OCI-LY3 (cell line): ENCODE measurements at regions not wholly inside any gene's neighbourhood (a gene's known extent, or its start where the extent isn't known, plus 50 kb on each side); places are given as distances from the start of the nearest gene placed in this dataset.

ENCODE experiments used
- H2AFZ ChIP-seq: fragments of 200-600, 300-600 bp; shearing (Covaris generic); 2 replicates; pipeline ENCODE4 v1.6.0; 2014; ENCODE audit warnings: antibody characterized with exemption, low read depth, low read length
- H3K27ac ChIP-seq: fragments of 200-600, 300-600 bp; sonication (generic); 2 replicates; pipeline ENCODE4 v1.5.1; 2014; ENCODE audit warnings: mild to moderate bottlenecking, low read length, moderate library complexity, mixed read lengths
- H3K27me3 ChIP-seq: fragments of 200-600, 300-600 bp; sonication (generic); 2 replicates; pipeline ENCODE4 v1.6.1; 2014; ENCODE audit warnings: low read depth, low read length, mixed read lengths
- H3K36me3 ChIP-seq: fragments of 200-600, 300-600 bp; sonication (generic); replicated peaks from 2 replicates; pipeline ENCODE3; 2014; ENCODE audit warnings: low read depth, low read length, mixed read lengths
- H3K4me1 ChIP-seq: fragments of 300-600, 200-600 bp; sonication (generic); 2 replicates; pipeline ENCODE4 v1.6.1; 2014; ENCODE audit warnings: low read length, mixed read lengths
- H3K4me2 ChIP-seq: fragments of 200-600, 300-600 bp; sonication (generic); 2 replicates; pipeline ENCODE4 v1.6.1; 2014; ENCODE audit warnings: low read length, mixed read lengths
- H3K4me3 ChIP-seq: fragments of 300-600, 200-600 bp; sonication (generic); 2 replicates; pipeline ENCODE4 v1.5.1; 2014; ENCODE audit warnings: antibody characterized with exemption, mild to moderate bottlenecking, low read length, moderate library complexity
- H3K79me2 ChIP-seq: fragments of 300-600, 200-600 bp; shearing (Covaris generic); 2 replicates; pipeline ENCODE4 v1.6.1; 2014; ENCODE audit warnings: mild to moderate bottlenecking, low read length, mixed read lengths
- H3K9ac ChIP-seq: fragments of 300-600, 200-600 bp; shearing (Covaris generic); 2 replicates; pipeline ENCODE4 v1.6.0; 2014; ENCODE audit warnings: mild to moderate bottlenecking, low read length, moderate library complexity
- H3K9me3 ChIP-seq: fragments of 200-600, 300-600 bp; shearing (Covaris generic); 2 replicates; pipeline ENCODE4 v1.6.1; 2014; ENCODE audit warnings: low read length, mixed read lengths; ENCODE audit not compliant: insufficient read depth
- H4K20me1 ChIP-seq: fragments of 200-600, 300-600 bp; sonication (generic); 2 replicates; pipeline ENCODE4 v1.6.1; 2016; ENCODE audit warnings: low read length, mixed read lengths; ENCODE audit not compliant: insufficient read depth
- EZH2phosphoT487 ChIP-seq: fragments of 200-600 bp; shearing (Covaris generic); IDR thresholded peaks from 2 replicates; pipeline ENCODE4 v1.6.1; 2018; ENCODE audit warnings: antibody characterized with exemption, mixed run types, low read depth
- TF ChIP-seq, protein P1 (sequence below): fragments of 200-600, 300-600 bp; sonication (generic); IDR thresholded peaks from 2 replicates; pipeline ENCODE4 v1.5.1; 2014; ENCODE audit warnings: antibody characterized with exemption, low read length, low read depth

GRCh38 chr2:222769446-222769845 is 91.4 kb upstream of the ACSL3 start:
- no peak overlapping the region for H3K4me2 ChIP-seq
- no peaks in the 10 kb centered on the region for H4K20me1 ChIP-seq
- no peaks in the 10 kb centered on the region for H3K9me3 ChIP-seq
- no peak overlapping the region for H3K9ac ChIP-seq
- H2AFZ ChIP-seq = no peak overlapping the region
- TF ChIP-seq, protein P1, sequence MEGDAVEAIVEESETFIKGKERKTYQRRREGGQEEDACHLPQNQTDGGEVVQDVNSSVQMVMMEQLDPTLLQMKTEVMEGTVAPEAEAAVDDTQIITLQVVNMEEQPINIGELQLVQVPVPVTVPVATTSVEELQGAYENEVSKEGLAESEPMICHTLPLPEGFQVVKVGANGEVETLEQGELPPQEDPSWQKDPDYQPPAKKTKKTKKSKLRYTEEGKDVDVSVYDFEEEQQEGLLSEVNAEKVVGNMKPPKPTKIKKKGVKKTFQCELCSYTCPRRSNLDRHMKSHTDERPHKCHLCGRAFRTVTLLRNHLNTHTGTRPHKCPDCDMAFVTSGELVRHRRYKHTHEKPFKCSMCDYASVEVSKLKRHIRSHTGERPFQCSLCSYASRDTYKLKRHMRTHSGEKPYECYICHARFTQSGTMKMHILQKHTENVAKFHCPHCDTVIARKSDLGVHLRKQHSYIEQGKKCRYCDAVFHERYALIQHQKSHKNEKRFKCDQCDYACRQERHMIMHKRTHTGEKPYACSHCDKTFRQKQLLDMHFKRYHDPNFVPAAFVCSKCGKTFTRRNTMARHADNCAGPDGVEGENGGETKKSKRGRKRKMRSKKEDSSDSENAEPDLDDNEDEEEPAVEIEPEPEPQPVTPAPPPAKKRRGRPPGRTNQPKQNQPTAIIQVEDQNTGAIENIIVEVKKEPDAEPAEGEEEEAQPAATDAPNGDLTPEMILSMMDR = no peak
- no peaks in the 10 kb centered on the region for H3K36me3 ChIP-seq
- no peaks in the 10 kb centered on the region for H3K79me2 ChIP-seq
- H3K4me1 ChIP-seq = no peaks in the 10 kb centered on the region
- no peak overlapping the region for H3K4me3 ChIP-seq
- no peak overlapping the region for H3K27ac ChIP-seq
- H3K27me3 ChIP-seq = no peaks in the 10 kb centered on the region

- no peak for TF ChIP-seq EZH2phosphoT487
- TF ChIP-seq, protein P1 = no peak
- H3K4me1 ChIP-seq = no peaks in the 10 kb centered on the region
- H3K9me3 ChIP-seq = no peaks in the 10 kb centered on the region
- no peaks in the 10 kb centered on the region for H3K27me3 ChIP-seq
- H3K79me2 ChIP-seq = no peaks in the 10 kb centered on the region
- H3K9ac ChIP-seq = no peak overlapping the region
- H3K4me3 ChIP-seq = no peak overlapping the region
- no peaks in the 10 kb centered on the region for H3K36me3 ChIP-seq
- no peak overlapping the region for H3K27ac ChIP-seq
- H4K20me1 ChIP-seq = no peaks in the 10 kb centered on the region
- H2AFZ ChIP-seq = no peak overlapping the region
- no peak overlapping the region for H3K4me2 ChIP-seq
These were observed 90.9 kb upstream of the ACSL3 start for GRCh38 chr2:222769941-222770340.

DNA sequence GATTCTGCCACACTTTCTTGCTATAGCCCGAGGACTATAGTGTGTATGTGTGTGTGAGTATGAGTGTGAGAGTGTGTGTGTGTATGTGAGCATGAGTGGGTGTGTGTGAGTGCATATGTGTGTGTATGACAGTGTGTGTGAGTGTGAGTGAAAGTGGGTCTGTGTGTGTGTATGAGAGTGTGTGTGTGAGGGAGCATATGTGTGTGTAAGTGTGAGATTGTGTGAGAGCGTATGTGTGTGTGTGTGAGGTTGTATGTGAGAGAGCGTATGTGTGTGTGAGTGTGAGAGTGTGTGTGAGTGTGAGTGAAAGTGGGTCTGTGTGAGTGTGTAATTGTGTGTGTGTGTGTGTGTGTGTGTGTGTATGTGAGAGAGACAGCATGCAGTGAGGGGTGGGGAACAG is 89.0 kb upstream of the ACSL3 start:
- Histone ChIP-seq H3K27ac (no peak overlapping the region), H3K27me3 (no peaks in the 10 kb centered on the region), H3K36me3 (no peaks in the 10 kb centered on the region), H3K4me3 (no peak overlapping the region), H3K4me1 (no peaks in the 10 kb centered on the region), H3K79me2 (no peaks in the 10 kb centered on the region), H3K9me3 (no peaks in the 10 kb centered on the region), H4K20me1 (no peaks in the 10 kb centered on the region), H3K9ac (no peak overlapping the region), H3K4me2 (no peak overlapping the region), H2AFZ (no peak overlapping the region)
- no peak for TF ChIP-seq EZH2phosphoT487
- TF ChIP-seq, protein P1 = no peak

DNA sequence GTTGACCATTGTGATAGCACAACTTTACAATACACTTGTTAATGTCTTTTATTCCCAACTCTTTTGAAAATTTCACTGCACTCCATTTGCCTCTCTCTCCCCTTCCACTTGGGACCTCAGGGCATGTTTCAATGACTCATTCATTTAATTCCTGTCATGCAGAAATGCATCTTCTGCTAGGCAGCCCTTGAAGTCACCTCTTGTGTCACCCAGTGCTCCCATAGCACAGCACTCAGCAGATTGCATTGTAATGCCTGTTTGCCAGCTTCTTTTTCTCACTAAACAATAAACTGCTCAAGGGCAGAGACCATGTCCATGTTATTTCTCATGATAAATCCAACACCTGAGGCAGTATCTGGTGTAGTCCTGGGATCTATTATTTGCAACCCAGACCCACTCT is 85.9 kb upstream of the ACSL3 start:
- Histone ChIP-seq H3K79me2 (no peaks in the 10 kb centered on the region), H4K20me1 (no peaks in the 10 kb centered on the region), H3K9ac (no peak overlapping the region), H3K4me2 (no peak overlapping the region), H3K27me3 (no peaks in the 10 kb centered on the region), H3K27ac (no peak overlapping the region), H3K4me1 (no peaks in the 10 kb centered on the region), H2AFZ (no peak overlapping the region), H3K4me3 (no peak overlapping the region), H3K36me3 (no peaks in the 10 kb centered on the region), H3K9me3 (no peaks in the 10 kb centered on the region)
- TF ChIP-seq, protein P1 = no peak
- no peak for TF ChIP-seq EZH2phosphoT487
